HG02885 (cell line): ENCODE measurements at regions not wholly inside any gene's neighbourhood (a gene's known extent, or its start where the extent isn't known, plus 50 kb on each side); places are given as distances from the start of the nearest gene placed in this dataset.

Experiments
- ATAC-seq: cut with Tn5 transposase; IDR thresholded peaks from one replicate; pipeline ENCODE4 v1.9.1; 2021; ENCODE audit warnings: mild to moderate bottlenecking; ENCODE audit not compliant: unreplicated experiment, poor library complexity

GRCh38 chr9:7549249-7549648 is 250.3 kb downstream of the DMAC1 start:
- ATAC-seq: no peak

- ATAC-seq: no peak
These were observed 253.3 kb downstream of the DMAC1 start for GRCh38 chr9:7546261-7546660.

DNA sequence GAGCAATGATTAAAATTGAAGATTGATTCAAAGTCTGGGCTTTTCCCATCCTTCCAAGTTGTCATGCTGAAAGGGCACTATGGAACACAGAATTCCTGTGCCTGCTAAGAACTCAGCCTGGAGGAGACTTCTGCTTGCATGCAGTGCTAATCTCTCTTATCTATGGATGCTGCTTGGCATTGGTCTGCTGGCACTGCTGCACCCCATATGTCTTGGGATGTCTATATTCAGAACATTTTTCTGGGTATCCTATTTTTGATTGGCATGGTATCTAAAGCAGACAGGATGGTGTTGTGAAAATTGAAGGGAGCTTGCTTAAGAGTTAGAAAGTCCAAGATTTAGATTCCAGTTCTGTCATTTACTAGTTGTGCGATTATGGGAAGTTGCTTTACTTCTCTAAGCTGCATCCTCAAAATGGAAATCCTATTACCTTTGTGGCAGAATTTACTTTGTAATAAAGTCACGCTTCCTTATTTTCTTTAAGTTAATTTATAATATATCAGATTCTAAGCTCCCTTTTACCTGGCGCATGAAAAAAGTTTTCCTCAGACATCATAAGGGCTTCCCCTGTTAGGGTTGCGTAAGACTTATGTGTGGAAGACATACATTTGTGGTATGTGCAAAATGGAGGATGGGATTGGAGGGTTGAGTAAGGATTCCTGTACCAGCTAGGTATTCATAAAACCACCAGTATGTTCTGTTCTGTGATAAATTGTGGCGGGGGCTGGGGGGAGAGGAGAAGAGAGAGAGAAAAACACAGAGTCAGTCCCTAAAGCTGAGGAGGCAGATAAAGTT is 254.0 kb downstream of the DMAC1 start:
- ATAC-seq: no peak

DNA sequence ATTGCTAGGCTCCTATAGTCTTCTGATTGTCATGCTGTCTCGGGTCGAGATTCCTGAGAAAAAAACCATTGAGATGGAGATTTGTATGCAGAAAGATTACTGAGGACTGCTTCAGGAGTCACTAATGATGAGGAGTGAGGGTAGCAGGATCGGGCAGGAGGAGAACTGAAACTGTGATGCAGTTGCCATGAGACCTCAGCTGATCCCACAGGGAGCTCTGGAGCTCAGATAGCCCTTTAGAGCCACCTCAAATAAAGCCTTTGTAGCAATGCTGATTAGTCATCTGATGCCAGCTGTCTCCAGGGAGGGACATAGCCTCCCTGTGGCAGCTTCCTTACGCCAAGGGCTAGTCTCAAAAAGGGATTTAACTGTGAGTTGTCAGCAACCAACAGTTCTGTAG is 256.9 kb downstream of the DMAC1 start:
- no peak for ATAC-seq

DNA sequence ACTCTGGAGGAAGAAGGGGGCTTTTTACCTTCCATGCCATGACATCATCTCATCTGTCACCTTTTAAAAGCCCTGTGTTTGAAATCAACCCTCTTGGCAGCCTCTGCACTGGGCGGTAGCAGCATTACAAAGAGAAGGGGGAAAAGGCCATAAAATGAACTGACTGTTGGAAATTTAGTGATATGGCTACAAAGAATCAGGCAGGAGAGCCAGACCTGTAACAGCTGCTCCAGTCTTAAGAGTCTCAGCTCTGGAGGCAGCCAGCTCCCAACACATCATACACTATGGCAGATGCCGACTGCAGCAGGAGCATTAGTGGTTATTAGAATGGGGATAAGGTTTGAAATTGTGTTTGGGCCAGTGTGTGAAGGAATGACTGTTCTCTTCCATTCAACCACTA is 257.5 kb downstream of the DMAC1 start:
- ATAC-seq: no peak

DNA sequence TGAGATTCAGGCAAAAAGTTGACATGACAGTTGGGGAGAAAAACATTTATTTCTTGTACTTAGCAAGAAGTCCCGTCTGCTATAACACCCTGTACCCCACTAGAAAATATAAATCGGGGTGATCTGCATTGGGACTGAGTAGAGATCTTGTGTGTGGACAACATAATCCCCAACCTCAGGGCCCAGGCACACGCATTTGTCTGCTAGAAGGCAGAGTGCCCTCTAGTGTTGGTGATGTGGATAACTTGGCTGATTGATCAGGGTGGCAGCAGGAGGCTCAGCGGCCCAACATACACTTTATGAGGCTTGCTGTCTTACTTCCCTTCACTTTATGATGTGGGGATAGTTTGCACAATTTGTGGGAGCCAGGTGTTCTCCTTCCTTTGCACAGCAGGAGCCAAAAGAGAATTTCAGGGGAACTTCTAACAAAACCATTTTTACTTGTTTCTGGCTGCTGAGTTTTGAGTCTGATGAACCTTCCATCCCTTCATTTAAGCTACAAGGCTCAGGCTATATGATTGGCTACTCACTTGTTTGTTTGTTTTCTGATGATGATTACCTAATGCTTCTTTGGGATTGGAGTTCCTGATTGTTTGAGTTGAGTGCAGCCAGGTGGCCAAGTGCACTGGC is 263.2 kb downstream of the DMAC1 start:
- peak; percentile 92 for ATAC-seq

- ATAC-seq: no peak
These were observed 265.2 kb downstream of the DMAC1 start for GRCh38 chr9:7534211-7534935.

DNA sequence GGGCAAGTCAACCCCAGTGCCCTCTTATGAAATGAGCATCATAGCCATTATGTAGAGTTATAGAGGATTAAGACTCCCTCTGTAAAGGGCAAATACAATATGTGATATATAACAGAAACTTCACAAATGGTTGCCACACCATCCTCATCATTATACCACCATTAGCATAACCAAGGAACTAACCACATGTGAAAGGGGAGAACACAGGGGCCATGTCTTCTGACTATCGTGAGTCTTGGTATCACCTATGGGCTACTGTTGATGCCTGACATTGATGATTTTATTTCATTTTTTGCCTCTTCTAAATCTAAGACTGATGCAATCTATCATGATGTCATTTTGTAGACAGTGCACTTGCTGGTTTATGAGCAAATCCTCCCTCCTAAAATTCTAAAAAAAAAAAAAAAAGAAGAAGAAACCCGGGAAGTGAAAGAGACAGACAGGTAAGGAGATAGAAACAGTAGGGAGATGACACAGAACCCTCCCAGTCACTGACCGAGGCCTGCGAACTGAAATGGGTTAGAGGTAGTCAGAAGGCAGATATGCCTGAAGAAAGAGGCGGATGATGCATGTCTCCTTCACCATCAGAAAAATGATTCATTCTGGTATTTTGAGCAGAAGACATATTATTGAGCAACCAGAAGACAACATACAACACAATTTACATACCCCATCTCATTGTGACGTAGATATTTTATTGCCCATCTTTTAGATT is 266.0 kb downstream of the DMAC1 start:
- ATAC-seq: no peak

- ATAC-seq: no peak
These were observed 276.0 kb downstream of the DMAC1 start for GRCh38 chr9:7523426-7524043.

- no peak for ATAC-seq
These were observed 279.2 kb downstream of the DMAC1 start for GRCh38 chr9:7520396-7520795.

DNA sequence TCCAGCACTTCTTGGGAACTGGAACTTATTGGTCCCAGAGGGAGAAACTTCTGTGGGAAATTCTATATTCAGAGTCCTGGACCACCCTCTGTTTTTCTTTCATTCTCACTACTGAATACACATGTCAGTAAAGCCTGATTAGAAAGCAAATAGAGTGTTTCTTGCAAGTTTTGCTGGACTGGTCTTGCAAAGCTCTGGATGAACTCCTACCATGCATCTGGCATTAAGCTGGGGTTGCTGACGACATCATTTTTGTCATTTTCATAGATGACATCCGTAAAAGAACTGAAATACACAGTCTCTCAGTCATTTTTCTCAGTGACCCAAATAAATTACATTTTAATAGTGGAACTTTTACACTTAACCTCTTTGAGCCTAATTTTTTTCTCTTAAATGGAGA is 283.2 kb downstream of the DMAC1 start:
- no peak for ATAC-seq

GRCh38 chr9:7510199-7510598 is 289.4 kb downstream of the DMAC1 start:
- no peak for ATAC-seq

DNA sequence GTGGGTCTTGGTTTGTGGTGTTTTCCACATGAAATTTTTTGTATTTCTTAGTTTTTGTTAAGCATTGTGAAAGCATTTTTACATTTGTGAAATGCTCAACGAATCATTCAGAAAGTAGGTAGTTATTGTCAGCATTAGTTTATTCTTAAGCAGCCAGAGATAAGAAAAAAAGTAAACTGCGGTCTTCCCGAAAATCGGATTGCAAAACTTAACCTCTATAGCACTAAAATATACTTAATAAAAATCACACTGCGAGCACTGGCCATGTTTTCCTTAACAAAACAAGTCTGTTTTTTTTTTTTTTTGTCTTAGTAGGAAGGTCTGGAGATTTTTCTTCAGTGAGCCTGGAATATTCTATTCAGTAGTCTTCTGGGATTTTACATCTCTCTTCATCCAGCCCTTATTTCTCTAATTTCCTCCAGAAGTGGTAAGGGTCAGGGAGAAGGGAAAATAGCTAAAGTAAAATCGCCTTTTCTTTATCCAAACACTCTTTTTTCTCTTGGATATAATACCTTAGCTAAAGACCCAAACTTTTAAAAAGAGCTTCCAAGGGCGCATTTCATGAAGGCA is 289.9 kb downstream of the DMAC1 start:
- ATAC-seq: no peak

DNA sequence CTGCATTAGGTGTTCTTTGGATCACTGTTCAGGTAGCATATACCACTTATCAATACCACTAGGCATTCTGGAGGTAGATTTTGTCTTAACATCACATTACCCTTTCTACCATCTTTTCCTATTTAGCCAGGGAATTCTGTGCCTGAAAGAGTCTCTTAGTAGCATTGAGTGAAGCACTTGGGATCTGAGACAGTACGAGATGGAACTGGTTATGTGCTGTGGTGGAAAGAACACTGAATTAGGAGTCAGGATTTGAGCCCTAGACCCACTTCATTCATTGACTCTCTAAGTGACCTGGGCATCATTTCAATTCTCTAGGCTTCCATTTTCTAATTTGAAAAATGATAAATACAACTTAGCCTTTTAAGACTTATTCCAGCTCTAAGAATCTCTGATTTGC is 291.1 kb downstream of the DMAC1 start:
- no peak for ATAC-seq

DNA sequence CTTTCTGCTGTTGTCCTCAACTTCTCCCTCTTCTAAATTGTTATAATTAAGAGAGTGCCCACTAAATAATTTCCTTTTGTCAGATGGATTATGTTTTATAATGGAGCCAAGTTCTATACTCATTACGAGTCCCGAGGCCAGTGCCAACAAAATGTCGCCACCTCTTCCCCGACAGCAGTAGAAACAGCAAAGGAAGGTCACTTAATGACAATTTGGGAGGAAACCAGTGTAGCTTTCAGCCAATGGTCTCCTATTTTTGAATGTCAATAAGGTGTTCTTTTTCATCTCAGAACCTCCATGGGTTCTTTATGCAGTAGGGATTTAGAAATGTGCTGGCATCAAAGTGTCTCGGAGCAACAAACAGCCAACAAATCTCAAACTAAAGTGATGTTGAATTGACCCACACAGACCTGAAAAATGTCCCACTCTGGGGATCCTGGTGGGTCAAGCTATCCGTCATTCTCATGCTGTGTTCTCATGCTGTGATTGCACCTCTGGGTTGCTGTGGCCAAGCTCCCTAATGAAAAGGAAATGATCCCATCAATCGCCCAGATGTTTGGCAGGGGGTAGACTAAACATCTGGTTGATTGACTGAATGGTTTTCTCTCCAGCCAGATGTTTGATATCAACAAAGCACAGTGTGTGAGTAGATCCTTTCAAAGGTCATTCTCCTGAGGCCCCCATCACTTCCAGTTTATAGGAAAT is 291.9 kb downstream of the DMAC1 start:
- ATAC-seq: no peak

- ATAC-seq: no peak
These were observed 292.6 kb downstream of the DMAC1 start for GRCh38 chr9:7507026-7507425.

DNA sequence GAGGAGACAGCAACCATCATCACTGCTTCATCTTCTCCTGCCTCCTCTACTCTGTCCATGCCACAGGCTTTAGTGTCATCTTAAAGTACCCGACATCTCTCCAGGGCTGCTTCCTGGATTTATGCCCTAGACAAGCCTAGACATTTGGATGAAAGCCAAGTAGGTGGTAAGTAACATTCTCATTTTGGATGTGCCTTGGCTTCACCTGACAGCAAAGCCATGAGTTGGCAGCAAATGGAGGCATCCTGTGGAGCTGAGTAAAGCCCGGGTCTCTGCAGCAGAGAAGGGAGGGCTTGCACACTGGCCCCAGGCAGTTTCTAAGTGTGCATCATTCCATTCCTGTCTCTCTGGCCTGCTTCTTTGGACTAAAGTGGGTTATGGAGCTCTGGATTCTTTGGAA is 299.1 kb downstream of the DMAC1 start:
- no peak for ATAC-seq

DNA sequence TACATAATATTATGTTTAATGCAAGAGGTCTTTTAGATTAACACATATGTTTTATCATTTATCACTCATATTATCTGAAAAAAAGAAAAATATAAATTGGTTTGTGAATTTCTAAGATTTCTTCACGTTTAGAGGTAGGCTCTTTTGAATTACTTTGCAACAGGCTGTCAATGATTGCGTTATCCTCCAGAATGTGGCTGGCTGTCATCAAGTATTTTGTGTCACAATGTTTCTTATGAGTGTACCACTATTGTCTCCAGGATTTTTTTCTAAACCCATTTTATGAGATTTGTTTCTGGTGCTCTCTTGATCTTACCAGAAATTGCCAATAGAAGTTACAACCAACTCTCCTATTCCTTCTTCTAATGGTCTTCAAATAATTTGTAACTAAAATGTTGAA is 307.9 kb downstream of the DMAC1 start:
- no peak for ATAC-seq

DNA sequence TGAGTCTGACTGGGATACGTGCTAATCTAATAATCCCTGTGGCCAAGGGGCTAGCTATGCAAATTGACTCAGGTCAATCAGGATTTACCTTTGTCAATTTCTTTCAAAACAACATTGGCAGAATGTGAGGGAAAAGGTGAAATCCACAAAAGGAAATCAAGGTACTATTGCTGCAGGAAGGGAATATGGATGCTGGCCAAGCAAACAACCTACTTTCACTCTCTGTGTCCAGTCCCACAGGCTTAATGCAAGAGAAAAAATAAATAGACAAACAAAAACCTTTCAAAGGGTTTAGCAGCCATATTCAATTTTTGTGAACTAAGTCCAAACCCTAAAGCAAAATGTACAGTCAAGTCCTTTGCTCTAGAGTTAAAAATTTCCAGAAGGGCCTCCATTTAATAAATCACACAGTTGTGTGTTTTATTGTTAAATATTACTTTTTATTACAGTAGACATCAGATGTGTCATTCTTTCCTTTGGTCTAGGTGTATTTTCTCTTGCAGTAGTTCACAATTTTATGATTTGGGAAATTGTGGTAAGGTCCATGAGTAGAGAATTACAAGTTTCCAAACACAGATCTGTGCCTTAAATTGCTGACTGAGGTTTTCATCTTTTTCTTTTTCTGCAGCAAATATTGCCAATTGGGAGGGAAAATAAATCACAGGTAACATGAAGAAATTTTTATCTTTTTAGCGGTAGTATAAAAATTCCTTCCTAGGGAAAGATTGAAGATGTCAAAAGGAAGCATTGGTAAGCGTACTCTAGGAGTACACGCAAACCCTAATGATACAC is 309.1 kb downstream of the DMAC1 start:
- ATAC-seq: no peak
